ENCODE measurements at regions not wholly inside any gene's neighbourhood (a gene's known extent, or its start where the extent isn't known, plus 50 kb on each side); places are given as distances from the start of the nearest gene placed in this dataset.

DNA sequence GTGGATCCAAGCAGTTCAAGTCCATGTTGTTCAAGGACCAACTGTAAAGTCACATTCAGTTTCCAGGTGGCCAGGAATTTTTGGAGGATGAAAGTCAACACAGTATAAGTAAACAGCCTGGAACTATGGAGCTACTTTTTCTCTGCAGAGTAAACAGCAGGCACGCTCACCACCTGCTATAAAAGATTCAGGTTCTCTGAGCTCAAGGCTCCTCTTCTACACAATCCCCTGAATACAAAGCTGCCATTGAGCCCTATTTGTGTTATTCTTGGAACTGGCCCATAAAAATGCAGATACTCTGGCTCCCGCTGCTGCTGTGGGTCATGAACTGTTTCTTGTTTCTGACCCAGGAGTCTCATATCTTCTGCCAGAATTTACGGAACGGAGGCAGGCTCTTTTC, 56.9 kb upstream of the PRR5 start:
- no peak for TF ChIP-seq POLR2A (IDR thresholded peaks at IDR 0.05; ENCODE audit: low read length)
- TF ChIP-seq GATA1 (IDR thresholded peaks at IDR 0.05; ENCODE audit: low read depth, low read length), result no peak
